CD4-positive, alpha-beta T cell (primary cell): ENCODE measurements at regions not wholly inside any gene's neighbourhood (a gene's known extent, or its start where the extent isn't known, plus 50 kb on each side); places are given as distances from the start of the nearest gene placed in this dataset.

Experiments used
- ATAC-seq: fragments of 200-7000 bp; cut with Tn5 transposase; one replicate; pipeline ENCODE4 v1.10.0; 2022; ENCODE audit warnings: mild to moderate bottlenecking; ENCODE audit not compliant: poor library complexity
- CTCF ChIA-PET: fragments of 350-600 bp; sonication (Branson Sonifier 250); formaldehyde crosslinking; loops from one replicate; lab custom pipeline; 2021; ENCODE audit warnings: antibody characterized with exemption, inconsistent platforms; lab: Charles Lee
- POLR2A ChIA-PET: fragments of 350-600 bp; sonication (Branson Sonifier 250); formaldehyde crosslinking; loops from one replicate; lab custom pipeline; 2021; ENCODE audit warnings: antibody characterized with exemption, inconsistent platforms; lab: Charles Lee
- DNase-seq, 14 experiments: peaks; one replicate each; pipeline ENCODE4 v3.0.0-alpha.2; 2013 to 2020; ENCODE audit warnings: mixed read lengths in 2 of 14
- H3K27ac ChIP-seq, 2 donors: one replicate each; pipeline versions ENCODE4 v1.5.1 to v1.7.0; 2013; ENCODE audit warnings: low read length in 2 of 2, low read depth in 1 of 2, mild to moderate bottlenecking in 1 of 2
- H3K27me3 ChIP-seq, 2 experiments: 1 replicate in 1 of 2; 2 replicates in 1 of 2; pipeline versions ENCODE4 v1.6.1 to v1.7.0; 2013; ENCODE audit warnings: low read length in 2 of 2, control low read depth in 1 of 2, mild to moderate bottlenecking in 1 of 2, moderate library complexity in 1 of 2; ENCODE audit not compliant: insufficient read depth in 2 of 2, control insufficient read depth in 1 of 2
- H3K36me3 ChIP-seq: one replicate; pipeline ENCODE4 v1.6.1; 2013; ENCODE audit warnings: low read length, control low read depth; ENCODE audit not compliant: insufficient read depth
- H3K4me1 ChIP-seq: one replicate; pipeline ENCODE4 v1.6.1; 2013; ENCODE audit warnings: low read length, control low read depth; ENCODE audit not compliant: insufficient read depth
- H3K4me3 ChIP-seq: one replicate; pipeline ENCODE4 v1.5.1; 2013; ENCODE audit warnings: mild to moderate bottlenecking, low read length, moderate library complexity
- H3K9me3 ChIP-seq, 2 experiments: 1 replicate in 1 of 2; 2 replicates in 1 of 2; pipeline versions ENCODE4 v1.6.1 to v1.7.0; 2013; ENCODE audit warnings: low read length in 2 of 2, mild to moderate bottlenecking in 2 of 2, control low read depth in 1 of 2, moderate library complexity in 1 of 2; ENCODE audit not compliant: control insufficient read depth in 1 of 2, insufficient read depth in 1 of 2
- H3K27ac Mint-ChIP-seq: one replicate; pipeline ENCODE4 v1.8.0; 2020; ENCODE audit warnings: mixed read lengths
- H3K27me3 Mint-ChIP-seq: one replicate; pipeline ENCODE4 v1.8.0; 2021; ENCODE audit warnings: mixed read lengths
- H3K36me3 Mint-ChIP-seq: one replicate; pipeline ENCODE4 v1.8.0; 2021; ENCODE audit warnings: low read depth, mixed read lengths
- H3K4me1 Mint-ChIP-seq: one replicate; pipeline ENCODE4 v1.8.0; 2021; ENCODE audit warnings: low read depth, mixed read lengths
- H3K4me3 Mint-ChIP-seq: one replicate; pipeline ENCODE4 v1.8.0; 2020; ENCODE audit warnings: mild to moderate bottlenecking, mixed read lengths
- H3K9me3 Mint-ChIP-seq: one replicate; pipeline ENCODE4 v1.8.0; 2020; ENCODE audit warnings: mixed read lengths
- intact Hi-C, 2 experiments: fragments of 100-400 bp; cut with DNase I in 1 of 2; cut with micrococcal nuclease in 1 of 2; formaldehyde crosslinking; loops; one replicate each; pipeline versions ENCODE4 v1.15.1 to v1.9.0; 2023 to 2025; cut with DNase I, micrococcal nuclease
- TF ChIP-seq, protein P1 (sequence below): fragments of 200-600 bp; IDR thresholded peaks from one replicate; pipeline ENCODE4 v1.8.0; 2022; ENCODE audit warnings: antibody characterized with exemption, mild to moderate bottlenecking

DNA sequence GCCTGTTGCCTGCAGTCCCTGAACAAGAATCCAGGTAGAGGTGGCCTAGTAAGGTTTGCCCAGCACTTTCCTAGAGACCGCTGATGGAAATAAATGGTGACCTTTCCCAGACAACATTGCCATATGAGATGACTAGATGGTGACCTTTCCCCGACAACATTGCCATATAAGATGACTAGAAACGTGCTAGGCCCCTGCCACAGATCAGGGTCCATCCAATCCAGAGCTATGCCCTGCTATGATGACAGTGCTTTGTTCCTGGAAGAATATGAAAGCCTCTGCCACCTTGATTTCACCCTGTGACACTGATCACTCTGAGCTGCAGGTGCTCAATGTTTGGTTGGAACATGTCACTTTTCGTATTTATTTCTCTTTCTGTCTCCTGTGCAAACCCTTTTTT, 133.8 kb upstream of the SPTLC3 start:
- no peaks in the 10 kb centered on the region for H3K9me3 ChIP-seq
- intact Hi-C loops = no loop called here
- Mint-ChIP-seq H3K27ac (no peak overlapping the region), H3K4me3 (no peak overlapping the region), H3K36me3 (no peaks in the 10 kb centered on the region), H3K27me3 (no peaks in the 10 kb centered on the region), H3K9me3 (no peaks in the 10 kb centered on the region), H3K4me1 (no peaks in the 10 kb centered on the region)
- no peak for ATAC-seq
- no peak for DNase-seq
- CTCF ChIA-PET = no interaction called here
- POLR2A ChIA-PET = no interaction called here
- H3K4me3 ChIP-seq = no peak overlapping the region
- no peaks in the 10 kb centered on the region for H3K27me3 ChIP-seq
- TF ChIP-seq, protein P1, sequence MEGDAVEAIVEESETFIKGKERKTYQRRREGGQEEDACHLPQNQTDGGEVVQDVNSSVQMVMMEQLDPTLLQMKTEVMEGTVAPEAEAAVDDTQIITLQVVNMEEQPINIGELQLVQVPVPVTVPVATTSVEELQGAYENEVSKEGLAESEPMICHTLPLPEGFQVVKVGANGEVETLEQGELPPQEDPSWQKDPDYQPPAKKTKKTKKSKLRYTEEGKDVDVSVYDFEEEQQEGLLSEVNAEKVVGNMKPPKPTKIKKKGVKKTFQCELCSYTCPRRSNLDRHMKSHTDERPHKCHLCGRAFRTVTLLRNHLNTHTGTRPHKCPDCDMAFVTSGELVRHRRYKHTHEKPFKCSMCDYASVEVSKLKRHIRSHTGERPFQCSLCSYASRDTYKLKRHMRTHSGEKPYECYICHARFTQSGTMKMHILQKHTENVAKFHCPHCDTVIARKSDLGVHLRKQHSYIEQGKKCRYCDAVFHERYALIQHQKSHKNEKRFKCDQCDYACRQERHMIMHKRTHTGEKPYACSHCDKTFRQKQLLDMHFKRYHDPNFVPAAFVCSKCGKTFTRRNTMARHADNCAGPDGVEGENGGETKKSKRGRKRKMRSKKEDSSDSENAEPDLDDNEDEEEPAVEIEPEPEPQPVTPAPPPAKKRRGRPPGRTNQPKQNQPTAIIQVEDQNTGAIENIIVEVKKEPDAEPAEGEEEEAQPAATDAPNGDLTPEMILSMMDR = no peak
- H3K36me3 ChIP-seq = no peaks in the 10 kb centered on the region
- H3K27ac ChIP-seq = no peak overlapping the region
- H3K4me1 ChIP-seq = no peaks in the 10 kb centered on the region

DNA sequence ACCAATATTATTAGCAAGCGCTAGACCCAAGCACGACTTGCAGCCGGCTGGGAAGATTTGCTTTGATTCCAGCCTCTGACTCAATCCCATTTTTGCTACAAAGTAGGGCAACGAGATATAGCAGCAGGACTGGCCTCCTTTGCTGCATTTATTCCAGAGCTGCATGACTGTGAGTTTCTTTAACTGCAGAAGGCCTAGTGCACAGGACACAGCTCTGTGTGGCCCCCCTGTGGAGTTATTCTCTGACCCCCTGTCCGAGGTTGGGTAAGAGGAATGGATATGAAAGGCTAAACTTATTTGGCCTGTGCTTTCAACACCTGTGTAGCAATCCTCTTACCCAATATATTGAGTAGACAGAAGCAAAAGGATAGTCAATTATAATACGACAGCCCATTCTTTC, 133.3 kb upstream of the SPTLC3 start:
- DNase-seq = no peak
- Mint-ChIP-seq H3K27me3 (no peaks in the 10 kb centered on the region), H3K4me3 (no peak overlapping the region), H3K9me3 (no peaks in the 10 kb centered on the region), H3K4me1 (no peaks in the 10 kb centered on the region), H3K27ac (no peak overlapping the region), H3K36me3 (no peaks in the 10 kb centered on the region)
- H3K36me3 ChIP-seq = no peaks in the 10 kb centered on the region
- H3K27me3 ChIP-seq = no peaks in the 10 kb centered on the region
- H3K27ac ChIP-seq = no peak overlapping the region
- H3K9me3 ChIP-seq = no peaks in the 10 kb centered on the region
- intact Hi-C loops = no loop called here
- TF ChIP-seq, protein P1 = no peak
- POLR2A ChIA-PET = no interaction called here
- ATAC-seq = no peak
- no peaks in the 10 kb centered on the region for H3K4me1 ChIP-seq
- H3K4me3 ChIP-seq = no peak overlapping the region
- CTCF ChIA-PET = no interaction called here

DNA sequence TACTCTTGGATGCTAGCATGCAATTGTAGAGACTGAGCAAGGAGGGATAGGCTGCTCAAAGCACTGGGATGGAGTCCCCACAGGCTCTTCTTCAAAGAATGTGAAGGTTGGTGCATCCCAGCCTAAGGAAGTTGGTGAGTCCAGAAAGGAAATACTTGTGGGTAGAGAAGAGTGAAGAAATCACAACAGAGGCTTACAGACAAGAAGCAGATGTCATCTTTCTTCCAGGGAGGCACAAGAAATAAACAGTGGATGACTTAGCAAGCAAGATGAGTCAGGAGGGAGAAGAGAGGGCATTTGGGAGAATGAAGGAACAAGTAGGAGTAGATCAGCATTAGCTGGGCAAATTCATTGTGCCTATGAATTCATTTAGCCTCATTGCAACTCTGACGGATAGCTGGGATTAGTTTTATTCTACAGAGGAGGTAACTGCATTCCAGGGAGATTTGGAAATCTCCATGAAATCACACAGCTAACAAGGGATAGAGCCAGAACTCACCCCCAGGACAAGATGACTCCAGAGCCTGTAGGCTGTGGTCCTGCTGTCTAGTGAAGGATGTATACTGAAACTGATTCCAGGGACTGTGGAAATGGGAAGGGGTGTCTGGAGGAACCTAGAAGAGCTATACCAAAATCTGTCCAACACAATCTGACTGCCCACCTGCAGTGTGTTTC, 125.8 kb upstream of the SPTLC3 start:
- no peaks in the 10 kb centered on the region for H3K36me3 ChIP-seq
- H3K4me1 ChIP-seq = no peaks in the 10 kb centered on the region
- POLR2A ChIA-PET = no interaction called here
- H3K27ac Mint-ChIP-seq = no peak overlapping the region
- H3K4me3 ChIP-seq = no peak overlapping the region
- H3K9me3 ChIP-seq = no peaks in the 10 kb centered on the region
- TF ChIP-seq, protein P1 = no peak
- DNase-seq = no peak
- ATAC-seq = no peak
- H3K27me3 ChIP-seq = no peaks in the 10 kb centered on the region
- H3K4me3 Mint-ChIP-seq = no peak overlapping the region
- CTCF ChIA-PET = no interaction called here
- H3K36me3 Mint-ChIP-seq = no peaks in the 10 kb centered on the region
- intact Hi-C loops = no loop called here
- H3K4me1 Mint-ChIP-seq = no peaks in the 10 kb centered on the region
- no peak overlapping the region for H3K27ac ChIP-seq
- H3K9me3 Mint-ChIP-seq = no peaks in the 10 kb centered on the region
- H3K27me3 Mint-ChIP-seq = peaks cover 14% of the 10 kb centered on the region
